ENCODE measurements at regions not wholly inside any gene's neighbourhood (a gene's known extent, or its start where the extent isn't known, plus 50 kb on each side); places are given as distances from the start of the nearest gene placed in this dataset.
"Not testable (repeated sequence)": the region's sequence is repeated elsewhere in the genome, so short reads cannot be mapped to it uniquely, and the experiment has no call there.

GRCh38 chr16:25433388-25433787 is 175.7 kb upstream of the ZKSCAN2 start:
- DNase-seq, result no peak

GRCh38 chr16:25431472-25431871 is 173.8 kb upstream of the ZKSCAN2 start:
- no peak for DNase-seq

GRCh38 chr16:25426829-25427228 is 169.2 kb upstream of the ZKSCAN2 start:
- no peak for DNase-seq

GRCh38 chr16:25419681-25420080 is 162.0 kb upstream of the ZKSCAN2 start:
- DNase-seq, result no peak

- no peak for DNase-seq
Observed at GRCh38 chr16:25419153-25419552, 161.5 kb upstream of the ZKSCAN2 start.

GRCh38 chr16:25416002-25416401 is 158.4 kb upstream of the ZKSCAN2 start:
- DNase-seq, result no peak

- no peak for DNase-seq
Observed at GRCh38 chr16:25413975-25414374, 156.3 kb upstream of the ZKSCAN2 start.

GRCh38 chr16:25413133-25413532 is 155.5 kb upstream of the ZKSCAN2 start:
- no peak for DNase-seq

GRCh38 chr16:25411396-25412081 is 153.9 kb upstream of the ZKSCAN2 start:
- DNase-seq, result no peak

- no peak for DNase-seq
Observed at GRCh38 chr16:25403852-25404251, 146.2 kb upstream of the ZKSCAN2 start.

GRCh38 chr16:25395528-25395927 is 137.9 kb upstream of the ZKSCAN2 start:
- DNase-seq, result no peak

GRCh38 chr16:25390761-25391160 is 133.1 kb upstream of the ZKSCAN2 start:
- no peak for DNase-seq

GRCh38 chr16:25374556-25374955 is 116.9 kb upstream of the ZKSCAN2 start:
- DNase-seq, result no peak

- no peak for DNase-seq
Observed at GRCh38 chr16:25372716-25373115, 115.1 kb upstream of the ZKSCAN2 start.

- DNase-seq, result no peak
Observed at GRCh38 chr16:25371342-25371741, 113.7 kb upstream of the ZKSCAN2 start.

GRCh38 chr16:25370541-25370940 is 112.9 kb upstream of the ZKSCAN2 start:
- DNase-seq, result no peak

- DNase-seq, result no peak
Observed at GRCh38 chr16:25367773-25368524, 110.3 kb upstream of the ZKSCAN2 start.

GRCh38 chr16:25366078-25366477 is 108.4 kb upstream of the ZKSCAN2 start:
- no peak for DNase-seq

GRCh38 chr16:25359516-25359915 is 101.9 kb upstream of the ZKSCAN2 start:
- DNase-seq, result not testable (repeated sequence)

GRCh38 chr16:25344006-25344405 is 86.4 kb upstream of the ZKSCAN2 start:
- no peak for DNase-seq

GRCh38 chr16:25340973-25341372 is 83.3 kb upstream of the ZKSCAN2 start:
- DNase-seq, result no peak

- no peak for DNase-seq
Observed at GRCh38 chr16:25317732-25318316, 60.2 kb upstream of the ZKSCAN2 start.

GRCh38 chr16:25311950-25312349 is 54.3 kb upstream of the ZKSCAN2 start:
- DNase-seq, result no peak

GRCh38 chr16:25311039-25311438 is 53.4 kb upstream of the ZKSCAN2 start:
- DNase-seq, result no peak
